ENCODE measurements at regions not wholly inside any gene's neighbourhood (a gene's known extent, or its start where the extent isn't known, plus 50 kb on each side); places are given as distances from the start of the nearest gene placed in this dataset.
A peak's percentile ranks its signal among the peaks of the same experiment; 100 is the strongest.

GRCh38 chr16:17578981-17579874 lies 108.5 kb upstream of the XYLT1 start:
- peak; percentile 80 for DNase-seq (ENCODE audit: low read depth)

- no peak for DNase-seq (ENCODE audit: low read depth)
Observed at GRCh38 chr16:17574256-17574655, 103.5 kb upstream of the XYLT1 start.

GRCh38 chr16:17572145-17572544 lies 101.4 kb upstream of the XYLT1 start:
- no peak for DNase-seq (ENCODE audit: low read depth)

GRCh38 chr16:17571499-17572093 lies 100.8 kb upstream of the XYLT1 start:
- no peak for DNase-seq (ENCODE audit: low read depth)

- no peak for DNase-seq (ENCODE audit: low read depth)
Observed at GRCh38 chr16:17568239-17568638, 97.5 kb upstream of the XYLT1 start.

- peak; percentile 28 for DNase-seq (ENCODE audit: low read depth)
Observed at GRCh38 chr16:17567455-17567854, 96.7 kb upstream of the XYLT1 start.

- DNase-seq (ENCODE audit: low read depth), result no peak
Observed at GRCh38 chr16:17566656-17567450, 96.1 kb upstream of the XYLT1 start.

GRCh38 chr16:17566075-17566474 lies 95.3 kb upstream of the XYLT1 start:
- DNase-seq (ENCODE audit: low read depth), result no peak

- DNase-seq (ENCODE audit: low read depth), result no peak
Observed at GRCh38 chr16:17565605-17566004, 94.8 kb upstream of the XYLT1 start.

GRCh38 chr16:17564856-17565255 lies 94.1 kb upstream of the XYLT1 start:
- no peak for DNase-seq (ENCODE audit: low read depth)

- DNase-seq (ENCODE audit: low read depth), result no peak
Observed at GRCh38 chr16:17563323-17564091, 92.7 kb upstream of the XYLT1 start.

- DNase-seq (ENCODE audit: low read depth), result no peak
Observed at GRCh38 chr16:17561056-17561455, 90.3 kb upstream of the XYLT1 start.

GRCh38 chr16:17560548-17560947 lies 89.8 kb upstream of the XYLT1 start:
- DNase-seq (ENCODE audit: low read depth), result no peak

- DNase-seq (ENCODE audit: low read depth), result no peak
Observed at GRCh38 chr16:17559394-17559793, 88.6 kb upstream of the XYLT1 start.

GRCh38 chr16:17557949-17558348 lies 87.2 kb upstream of the XYLT1 start:
- no peak for DNase-seq (ENCODE audit: low read depth)

GRCh38 chr16:17557480-17557879 lies 86.7 kb upstream of the XYLT1 start:
- DNase-seq (ENCODE audit: low read depth), result no peak

GRCh38 chr16:17556276-17557052 lies 85.7 kb upstream of the XYLT1 start:
- peak; percentile 66 for DNase-seq (ENCODE audit: low read depth)

- DNase-seq (ENCODE audit: low read depth), result peak; percentile 94
Observed at GRCh38 chr16:17555176-17555575, 84.4 kb upstream of the XYLT1 start.

- DNase-seq (ENCODE audit: low read depth), result no peak
Observed at GRCh38 chr16:17552351-17552750, 81.6 kb upstream of the XYLT1 start.

- peak; percentile 88 for DNase-seq (ENCODE audit: low read depth)
Observed at GRCh38 chr16:17551682-17552081, 80.9 kb upstream of the XYLT1 start.

- no peak for DNase-seq (ENCODE audit: low read depth)
Observed at GRCh38 chr16:17548825-17549224, 78.1 kb upstream of the XYLT1 start.

Data from ELR (cell line).